Liver (tissue), 3 donors: ENCODE measurements at regions not wholly inside any gene's neighbourhood (a gene's known extent, or its start where the extent isn't known, plus 50 kb on each side); places are given as distances from the start of the nearest gene placed in this dataset.

ENCODE experiments used
- CTCF ChIP-seq: fragments of 150-350 bp; IDR thresholded peaks from 2 replicates; pipeline ENCODE4 v1.5.1; 2017; ENCODE audit warnings: improper control_type of control experiment, low read depth, low read length; ENCODE audit not compliant: missing input control
- EGR1 ChIP-seq, 2 donors: IDR thresholded peaks; 2 replicates each; pipeline ENCODE4 v1.6.1; 2016 to 2018; ENCODE audit warnings: antibody characterized with exemption in 2 of 2, low read depth in 2 of 2
- FOXA1 ChIP-seq: IDR thresholded peaks from 2 replicates; pipeline ENCODE4 v1.6.1; 2016; ENCODE audit warnings: antibody characterized with exemption
- REST ChIP-seq: IDR thresholded peaks from 2 replicates; pipeline ENCODE4 v1.6.1; 2016; ENCODE audit warnings: antibody characterized with exemption, mild to moderate bottlenecking
- RXRA ChIP-seq, 2 donors: IDR thresholded peaks; 2 replicates each; pipeline ENCODE4 v1.6.1; 2017 to 2018; ENCODE audit warnings: antibody characterized with exemption in 2 of 2, mild to moderate bottlenecking in 1 of 2
- YY1 ChIP-seq: IDR thresholded peaks from 2 replicates; pipeline ENCODE4 v1.6.1; 2016; ENCODE audit warnings: antibody characterized with exemption, mild to moderate bottlenecking
- donor health status: healthy.
- donor health status: healthy.

GRCh38 chr16:51522902-51523301 is 371.8 kb upstream of the SALL1 start:
- no peak for TF ChIP-seq CTCF
- TF ChIP-seq YY1, result peak; percentile 70
- TF ChIP-seq FOXA1, result peak; percentile 95
- peak in 1 of 2 donors; percentile 75 for TF ChIP-seq EGR1 (IDR thresholded peaks at IDR 0.05; ENCODE audit: low read depth in 2 of 2)
- no peak for TF ChIP-seq REST
- peak; percentile 79 to 92 for TF ChIP-seq RXRA (IDR thresholded peaks at IDR 0.05)
